ENCODE measurements at regions not wholly inside any gene's neighbourhood (a gene's known extent, or its start where the extent isn't known, plus 50 kb on each side); places are given as distances from the start of the nearest gene placed in this dataset.

DNA sequence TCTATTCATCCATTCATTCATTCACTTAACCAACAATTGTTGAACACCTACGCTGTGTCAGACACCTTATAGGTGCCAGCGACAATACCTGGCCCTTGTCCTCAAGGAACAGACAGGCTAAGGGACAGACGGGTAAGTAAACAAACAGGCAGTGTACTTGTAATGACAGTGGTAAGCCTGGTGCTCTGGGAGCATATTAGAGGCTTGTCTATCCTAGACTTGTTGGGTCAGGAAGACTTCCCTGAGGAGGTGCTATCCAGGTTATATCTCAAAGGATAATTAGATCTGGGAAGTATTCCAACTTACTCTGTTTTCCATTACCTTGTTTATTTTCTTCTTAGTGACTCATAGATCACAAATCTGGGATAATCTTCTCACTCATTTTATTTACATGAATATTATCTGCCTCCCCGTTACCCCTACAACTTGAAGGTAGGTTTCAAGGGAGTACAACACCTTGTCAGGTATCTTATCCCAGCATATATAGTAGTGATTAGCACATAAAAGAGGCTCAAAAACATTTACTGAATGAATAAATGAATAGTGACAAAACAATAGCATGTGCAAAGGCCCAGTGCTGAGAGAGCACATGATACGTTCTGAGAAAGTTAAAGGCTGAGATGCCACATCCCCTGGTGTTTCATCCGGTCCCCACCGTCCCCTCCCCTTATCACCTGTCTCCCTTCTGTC is 75.3 kb upstream of the NCAM1 start:
- H3K79me2 ChIP-seq: no peaks in the 10 kb centered on the region
- H3K36me3 ChIP-seq (replicated peaks; ENCODE audit: insufficient read depth, low read depth): no peaks in the 10 kb centered on the region
- H3K4me3 ChIP-seq: no peak overlapping the region
- TF ChIP-seq, protein P1, sequence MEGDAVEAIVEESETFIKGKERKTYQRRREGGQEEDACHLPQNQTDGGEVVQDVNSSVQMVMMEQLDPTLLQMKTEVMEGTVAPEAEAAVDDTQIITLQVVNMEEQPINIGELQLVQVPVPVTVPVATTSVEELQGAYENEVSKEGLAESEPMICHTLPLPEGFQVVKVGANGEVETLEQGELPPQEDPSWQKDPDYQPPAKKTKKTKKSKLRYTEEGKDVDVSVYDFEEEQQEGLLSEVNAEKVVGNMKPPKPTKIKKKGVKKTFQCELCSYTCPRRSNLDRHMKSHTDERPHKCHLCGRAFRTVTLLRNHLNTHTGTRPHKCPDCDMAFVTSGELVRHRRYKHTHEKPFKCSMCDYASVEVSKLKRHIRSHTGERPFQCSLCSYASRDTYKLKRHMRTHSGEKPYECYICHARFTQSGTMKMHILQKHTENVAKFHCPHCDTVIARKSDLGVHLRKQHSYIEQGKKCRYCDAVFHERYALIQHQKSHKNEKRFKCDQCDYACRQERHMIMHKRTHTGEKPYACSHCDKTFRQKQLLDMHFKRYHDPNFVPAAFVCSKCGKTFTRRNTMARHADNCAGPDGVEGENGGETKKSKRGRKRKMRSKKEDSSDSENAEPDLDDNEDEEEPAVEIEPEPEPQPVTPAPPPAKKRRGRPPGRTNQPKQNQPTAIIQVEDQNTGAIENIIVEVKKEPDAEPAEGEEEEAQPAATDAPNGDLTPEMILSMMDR (IDR thresholded peaks at IDR 0.05; ENCODE audit: poor library complexity): no peak
- no peak for TF ChIP-seq EZH2phosphoT487 (IDR thresholded peaks at IDR 0.05; ENCODE audit: low read depth, severe bottlenecking, unreplicated experiment)
- no peak for TF ChIP-seq EZH2 (IDR thresholded peaks at IDR 0.05; ENCODE audit: borderline replicate concordance)
- DNase-seq (ENCODE audit: low spot score): no peak
- no peaks in the 10 kb centered on the region for H3K9me3 ChIP-seq (ENCODE audit: low read depth)
- H4K20me1 ChIP-seq (ENCODE audit: insufficient read depth, poor library complexity, severe bottlenecking): no peaks in the 10 kb centered on the region
- H3K9me2 ChIP-seq (replicated peaks; ENCODE audit: insufficient read depth): no peaks in the 10 kb centered on the region
- 82% methylated on average over 7 of the region's 7 CpGs for WGBS (ENCODE audit: low lambda C conversion rate, missing lambda C conversion rate)
- no peak overlapping the region for H3K27ac ChIP-seq
- H3K4me2 ChIP-seq: no peak overlapping the region
- H2AFZ ChIP-seq: no peak overlapping the region
- H3K4me1 ChIP-seq (ENCODE audit: insufficient read depth): no peaks in the 10 kb centered on the region
- no peaks in the 10 kb centered on the region for H3K27me3 ChIP-seq

DNA sequence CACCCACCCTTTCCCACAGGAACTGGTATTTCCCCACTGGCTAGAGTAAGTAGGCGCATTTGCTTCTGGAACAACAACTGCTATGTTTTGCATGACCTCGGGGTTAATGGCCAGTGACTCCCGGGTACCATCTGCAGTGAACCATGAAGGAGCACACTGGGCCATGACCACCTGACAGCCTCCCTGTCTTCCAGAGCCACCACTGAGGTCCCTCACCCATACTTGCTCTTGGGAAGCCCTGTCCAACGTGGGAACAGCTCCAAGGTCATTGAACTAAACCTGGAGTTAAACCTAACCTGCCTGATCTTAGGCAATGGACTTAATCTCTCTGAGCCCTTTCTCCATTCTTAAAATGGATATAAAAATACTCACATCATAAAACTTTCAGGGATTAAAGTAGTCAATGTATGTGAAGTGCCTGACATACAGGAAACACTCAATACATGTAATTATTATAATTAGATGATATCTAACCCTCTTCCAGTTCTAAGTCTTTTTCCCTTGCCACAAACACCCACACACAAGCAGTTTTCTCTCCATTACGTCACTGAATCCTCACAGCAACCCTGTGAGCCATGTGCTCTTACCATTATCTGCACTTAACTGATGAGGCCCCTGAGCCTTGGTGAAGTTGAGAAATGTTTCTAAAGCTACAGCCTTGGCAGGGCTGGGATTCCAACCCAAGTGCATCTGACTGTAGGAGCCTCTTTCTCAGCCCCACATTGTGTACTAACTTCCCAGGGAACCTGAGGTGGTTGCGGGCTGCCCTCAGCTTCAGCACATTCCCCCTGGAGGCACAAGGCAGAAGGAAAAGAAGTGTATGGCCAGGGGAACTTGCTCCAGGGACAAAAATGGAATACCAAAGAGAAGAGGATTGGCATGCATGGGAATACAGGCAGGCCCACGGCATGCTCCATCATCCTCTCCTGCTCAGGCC is 74.5 kb upstream of the NCAM1 start:
- H4K20me1 ChIP-seq (ENCODE audit: insufficient read depth, poor library complexity, severe bottlenecking): no peaks in the 10 kb centered on the region

DNA sequence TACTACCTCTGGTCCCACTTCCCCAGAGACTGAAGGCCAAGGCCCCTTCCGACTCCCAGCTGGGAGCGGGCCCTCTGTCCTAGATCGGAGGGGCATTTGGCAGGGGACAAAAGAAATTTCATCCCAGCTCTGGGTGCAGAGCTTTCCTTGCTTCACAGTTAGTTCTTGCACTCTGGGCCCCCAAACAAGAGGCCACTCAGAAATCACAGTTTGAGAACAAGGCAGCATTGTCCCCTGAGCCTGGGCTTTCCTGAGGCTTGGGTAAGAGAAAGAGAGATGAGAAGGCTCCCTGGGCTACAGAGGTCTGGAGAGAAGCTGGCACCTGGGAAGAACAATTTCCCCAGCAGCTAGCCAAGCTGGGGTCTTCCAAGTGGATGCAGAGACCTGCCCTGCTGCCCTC is 71.8 kb upstream of the NCAM1 start:
- no peaks in the 10 kb centered on the region for H3K36me3 ChIP-seq (replicated peaks; ENCODE audit: insufficient read depth, low read depth)
- 96% methylated on average over 3 of the region's 3 CpGs for WGBS (ENCODE audit: low lambda C conversion rate, missing lambda C conversion rate)
- no peaks in the 10 kb centered on the region for H4K20me1 ChIP-seq (ENCODE audit: insufficient read depth, poor library complexity, severe bottlenecking)
- no peaks in the 10 kb centered on the region for H3K9me2 ChIP-seq (replicated peaks; ENCODE audit: insufficient read depth)
- no peaks in the 10 kb centered on the region for H3K79me2 ChIP-seq
- peaks cover 6% of the 10 kb centered on the region for H3K27me3 ChIP-seq
- H3K4me2 ChIP-seq: no peak overlapping the region
- TF ChIP-seq, protein P1 (IDR thresholded peaks at IDR 0.05; ENCODE audit: poor library complexity): no peak
- TF ChIP-seq EZH2 (IDR thresholded peaks at IDR 0.05; ENCODE audit: borderline replicate concordance) (no peak), EZH2phosphoT487 (IDR thresholded peaks at IDR 0.05; ENCODE audit: low read depth, severe bottlenecking, unreplicated experiment) (no peak)
- H3K4me1 ChIP-seq (ENCODE audit: insufficient read depth): no peaks in the 10 kb centered on the region
- H3K4me3 ChIP-seq: no peak overlapping the region
- H3K9me3 ChIP-seq (ENCODE audit: low read depth): no peaks in the 10 kb centered on the region
- no peak overlapping the region for H2AFZ ChIP-seq
- H3K27ac ChIP-seq: no peak overlapping the region
- no peak for DNase-seq (ENCODE audit: low spot score)

More for the DNA sequence above, 74.5 kb upstream of the NCAM1 start:
- Histone ChIP-seq H3K27ac (no peak overlapping the region), H3K27me3 (no peaks in the 10 kb centered on the region), H3K4me1 (ENCODE audit: insufficient read depth) (no peaks in the 10 kb centered on the region), H2AFZ (no peak overlapping the region), H3K9me3 (ENCODE audit: low read depth) (no peaks in the 10 kb centered on the region), H3K9me2 (replicated peaks; ENCODE audit: insufficient read depth) (no peaks in the 10 kb centered on the region), H3K79me2 (no peaks in the 10 kb centered on the region), H3K4me3 (no peak overlapping the region), H3K4me2 (no peak overlapping the region), H3K36me3 (replicated peaks; ENCODE audit: insufficient read depth, low read depth) (no peaks in the 10 kb centered on the region)
- peak; percentile 51 for DNase-seq (ENCODE audit: low spot score)
- TF ChIP-seq, protein P1 (IDR thresholded peaks at IDR 0.05; ENCODE audit: poor library complexity): no peak
- TF ChIP-seq EZH2 (IDR thresholded peaks at IDR 0.05; ENCODE audit: borderline replicate concordance) (no peak), EZH2phosphoT487 (IDR thresholded peaks at IDR 0.05; ENCODE audit: low read depth, severe bottlenecking, unreplicated experiment) (no peak)
- 84% methylated on average over 7 of the region's 7 CpGs for WGBS (ENCODE audit: low lambda C conversion rate, missing lambda C conversion rate)

Data from hepatocyte (in vitro differentiated cells).